ENCODE measurements at regions not wholly inside any gene's neighbourhood (a gene's known extent, or its start where the extent isn't known, plus 50 kb on each side); places are given as distances from the start of the nearest gene placed in this dataset.

DNA sequence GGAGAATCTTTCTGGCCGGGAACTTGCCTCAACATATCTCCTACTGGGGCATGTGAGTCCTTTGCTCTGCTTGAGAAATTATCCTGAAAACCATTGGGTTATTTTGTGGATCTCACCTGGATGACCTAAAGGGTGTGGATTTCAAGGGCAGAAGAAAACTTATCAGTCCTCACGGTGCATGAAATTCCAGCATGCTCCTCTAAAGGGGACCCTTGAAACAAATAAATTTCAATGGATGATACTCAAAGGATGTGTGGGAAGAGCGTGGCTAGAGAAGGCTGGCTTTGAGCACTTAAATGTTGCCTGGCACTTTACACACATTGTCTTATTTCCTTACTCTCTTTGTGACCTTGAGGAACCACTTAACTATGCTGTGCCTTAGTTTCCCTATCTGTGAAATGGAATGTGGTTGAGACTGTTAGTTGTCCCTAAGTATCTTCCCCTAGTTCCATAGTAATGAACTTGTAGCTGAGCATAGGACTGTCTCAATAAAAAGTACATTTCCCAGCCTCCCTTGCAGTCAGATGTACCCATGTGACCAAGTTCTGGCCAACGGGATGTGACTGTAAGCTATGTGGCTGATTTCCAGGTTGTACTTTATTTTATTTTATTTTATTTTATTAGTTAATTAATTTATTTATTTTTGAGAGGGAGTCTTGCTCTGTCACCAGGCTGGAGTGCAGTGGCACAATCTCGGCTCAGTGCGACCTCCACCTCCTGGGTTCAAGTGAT is 81.9 kb upstream of the PTPN1 start:
- H3F3A ChIP-seq (ENCODE audit: insufficient read depth) = no peaks in the 10 kb centered on the region
- no peaks in the 10 kb centered on the region for H4K20me1 ChIP-seq (ENCODE audit: low read depth, low read length)
- H2AFZ ChIP-seq (ENCODE audit: low read depth, low read length, severe bottlenecking) = no peak overlapping the region
- H3K9ac ChIP-seq (ENCODE audit: low read length) = no peak overlapping the region
- H3K9me2 ChIP-seq (replicated peaks; ENCODE audit: insufficient read depth, low read length) = no peaks in the 10 kb centered on the region
- no peaks in the 10 kb centered on the region for H3K79me2 ChIP-seq (ENCODE audit: insufficient read depth, low read length)
- TF ChIP-seq, protein P1, sequence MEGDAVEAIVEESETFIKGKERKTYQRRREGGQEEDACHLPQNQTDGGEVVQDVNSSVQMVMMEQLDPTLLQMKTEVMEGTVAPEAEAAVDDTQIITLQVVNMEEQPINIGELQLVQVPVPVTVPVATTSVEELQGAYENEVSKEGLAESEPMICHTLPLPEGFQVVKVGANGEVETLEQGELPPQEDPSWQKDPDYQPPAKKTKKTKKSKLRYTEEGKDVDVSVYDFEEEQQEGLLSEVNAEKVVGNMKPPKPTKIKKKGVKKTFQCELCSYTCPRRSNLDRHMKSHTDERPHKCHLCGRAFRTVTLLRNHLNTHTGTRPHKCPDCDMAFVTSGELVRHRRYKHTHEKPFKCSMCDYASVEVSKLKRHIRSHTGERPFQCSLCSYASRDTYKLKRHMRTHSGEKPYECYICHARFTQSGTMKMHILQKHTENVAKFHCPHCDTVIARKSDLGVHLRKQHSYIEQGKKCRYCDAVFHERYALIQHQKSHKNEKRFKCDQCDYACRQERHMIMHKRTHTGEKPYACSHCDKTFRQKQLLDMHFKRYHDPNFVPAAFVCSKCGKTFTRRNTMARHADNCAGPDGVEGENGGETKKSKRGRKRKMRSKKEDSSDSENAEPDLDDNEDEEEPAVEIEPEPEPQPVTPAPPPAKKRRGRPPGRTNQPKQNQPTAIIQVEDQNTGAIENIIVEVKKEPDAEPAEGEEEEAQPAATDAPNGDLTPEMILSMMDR (IDR thresholded peaks at IDR 0.05; ENCODE audit: insufficient read depth, low read length, poor library complexity, severe bottlenecking) = no peak
- TF ChIP-seq EZH2phosphoT487 (conservative IDR thresholded peaks at IDR 0.05; ENCODE audit: low read length) = no peak
- no peaks in the 10 kb centered on the region for H3K36me3 ChIP-seq (ENCODE audit: low read length)
- H3K27ac ChIP-seq (ENCODE audit: low read depth, low read length) = no peak overlapping the region
- no peak overlapping the region for H3K4me2 ChIP-seq (ENCODE audit: low read depth, low read length, poor library complexity, severe bottlenecking)
- no peaks in the 10 kb centered on the region for H3K9me3 ChIP-seq (ENCODE audit: insufficient read depth, low read length)
- no peak overlapping the region for H3K4me3 ChIP-seq (ENCODE audit: insufficient read depth, low read length, poor library complexity, severe bottlenecking)
- no peaks in the 10 kb centered on the region for H3K27me3 ChIP-seq (ENCODE audit: low read length)

- TF ChIP-seq, protein P1 (IDR thresholded peaks at IDR 0.05; ENCODE audit: insufficient read depth, low read length, poor library complexity, severe bottlenecking) = no peak
- no peak for TF ChIP-seq EZH2phosphoT487 (conservative IDR thresholded peaks at IDR 0.05; ENCODE audit: low read length)
- Histone ChIP-seq H3K27me3 (ENCODE audit: low read length) (no peaks in the 10 kb centered on the region), H3K36me3 (ENCODE audit: low read length) (no peaks in the 10 kb centered on the region), H3K4me2 (ENCODE audit: low read depth, low read length, poor library complexity, severe bottlenecking) (no peak overlapping the region), H3K79me2 (ENCODE audit: insufficient read depth, low read length) (no peaks in the 10 kb centered on the region), H4K20me1 (ENCODE audit: low read depth, low read length) (no peaks in the 10 kb centered on the region), H3K9me3 (ENCODE audit: insufficient read depth, low read length) (no peaks in the 10 kb centered on the region), H3K4me3 (ENCODE audit: insufficient read depth, low read length, poor library complexity, severe bottlenecking) (no peak overlapping the region), H3K27ac (ENCODE audit: low read depth, low read length) (no peak overlapping the region), H3F3A (ENCODE audit: insufficient read depth) (no peaks in the 10 kb centered on the region), H3K9me2 (replicated peaks; ENCODE audit: insufficient read depth, low read length) (no peaks in the 10 kb centered on the region), H3K9ac (ENCODE audit: low read length) (no peak overlapping the region), H2AFZ (ENCODE audit: low read depth, low read length, severe bottlenecking) (no peak overlapping the region)
These were observed 80.8 kb upstream of the PTPN1 start for GRCh38 chr20:50429412-50429811.

GRCh38 chr20:50431066-50431450 is 79.1 kb upstream of the PTPN1 start:
- Histone ChIP-seq H3K9ac (ENCODE audit: low read length) (no peak overlapping the region), H3K4me3 (ENCODE audit: insufficient read depth, low read length, poor library complexity, severe bottlenecking) (no peak overlapping the region), H2AFZ (ENCODE audit: low read depth, low read length, severe bottlenecking) (no peak overlapping the region), H3K4me2 (ENCODE audit: low read depth, low read length, poor library complexity, severe bottlenecking) (no peak overlapping the region), H3K27ac (ENCODE audit: low read depth, low read length) (no peak overlapping the region), H3F3A (ENCODE audit: insufficient read depth) (no peaks in the 10 kb centered on the region), H3K79me2 (ENCODE audit: insufficient read depth, low read length) (no peaks in the 10 kb centered on the region), H3K36me3 (ENCODE audit: low read length) (no peaks in the 10 kb centered on the region), H3K27me3 (ENCODE audit: low read length) (no peaks in the 10 kb centered on the region), H3K9me2 (replicated peaks; ENCODE audit: insufficient read depth, low read length) (no peaks in the 10 kb centered on the region), H4K20me1 (ENCODE audit: low read depth, low read length) (no peaks in the 10 kb centered on the region), H3K9me3 (ENCODE audit: insufficient read depth, low read length) (no peaks in the 10 kb centered on the region)
- TF ChIP-seq EZH2phosphoT487 (conservative IDR thresholded peaks at IDR 0.05; ENCODE audit: low read length) = no peak
- TF ChIP-seq, protein P1 (IDR thresholded peaks at IDR 0.05; ENCODE audit: insufficient read depth, low read length, poor library complexity, severe bottlenecking) = no peak

Measured in SU-DHL-6 (cell line).